Breast epithelium (tissue), 4 donors: ENCODE measurements at regions not wholly inside any gene's neighbourhood (a gene's known extent, or its start where the extent isn't known, plus 50 kb on each side); places are given as distances from the start of the nearest gene placed in this dataset.
A peak's percentile ranks its signal among the peaks of the same experiment; 100 is the strongest.

Experiments used
- DNase-seq, 2 donors: peaks; one replicate each; pipeline ENCODE4 v3.0.0-alpha.2; 2019; ENCODE audit warnings: low spot score in 2 of 2
- H3K27ac ChIP-seq, 2 donors: fragments of 200-600 bp; sonication (generic) in 1 of 2; one replicate each; pipeline ENCODE4 v1.5.1; 2016 to 2019; ENCODE audit warnings: mild to moderate bottlenecking in 1 of 2
- H3K27me3 ChIP-seq, 2 donors: fragments of 200-600 bp; sonication (generic) in 1 of 2; one replicate each; pipeline versions ENCODE4 v1.5.1 to v1.6.0; 2017 to 2019; ENCODE audit warnings: control low read depth in 1 of 2, mild to moderate bottlenecking in 1 of 2
- H3K36me3 ChIP-seq: fragments of 200-600 bp; one replicate; pipeline ENCODE4 v1.5.1; 2019
- H3K4me1 ChIP-seq, 2 donors: fragments of 200-600 bp; sonication (generic); one replicate each; pipeline ENCODE4 v1.5.1; 2016 to 2019; ENCODE audit warnings: control low read depth in 1 of 2
- H3K4me3 ChIP-seq, 3 donors: fragments of 200-600 bp; sonication (generic); 1 replicate in 2 of 3; 2 replicates in 1 of 3; pipeline ENCODE4 v1.5.1; 2016 to 2019; ENCODE audit warnings: mild to moderate bottlenecking in 3 of 3, moderate library complexity in 2 of 3
- H3K9me3 ChIP-seq, 2 donors: fragments of 200-600 bp; sonication (generic) in 1 of 2; one replicate each; pipeline ENCODE4 v1.5.1; 2016 to 2019; ENCODE audit warnings: control low read depth in 1 of 2
- POLR2A ChIP-seq: fragments of 450-650 bp; IDR thresholded peaks from one replicate; pipeline ENCODE4 v1.6.1; 2016; ENCODE audit warnings: antibody characterized with exemption, mild to moderate bottlenecking, moderate library complexity
- POLR2AphosphoS5 ChIP-seq, 3 donors: sonication (generic); formaldehyde crosslinking; IDR thresholded peaks; one replicate each; pipeline ENCODE4 v1.6.1; 2017; ENCODE audit warnings: antibody characterized with exemption in 3 of 3
- intact Hi-C: fragments of 100-400 bp; cut with DNase I; formaldehyde crosslinking; loops from one replicate; pipeline ENCODE4 v1.15.1; 2023; ENCODE audit warnings: low total_unique reads
- TF ChIP-seq, protein P1 (sequence below), 3 donors: fragments of 450-650 bp; IDR thresholded peaks; one replicate each; pipeline ENCODE4 v1.5.1; 2016 to 2017; ENCODE audit warnings: antibody characterized with exemption in 3 of 3, mild to moderate bottlenecking in 3 of 3, moderate library complexity in 3 of 3

- Histone ChIP-seq H3K4me3 (no peak overlapping the region), H3K27me3 (no peaks in the 10 kb centered on the region), H3K9me3 (peaks cover 0 to 6% of the 10 kb centered on the region in 2 donors), H3K36me3 (no peaks in the 10 kb centered on the region), H3K27ac (no peak overlapping the region), H3K4me1 (no peaks in the 10 kb centered on the region)
- DNase-seq: no peak
- intact Hi-C loops: loop anchor here (2.0 kb wide), 1 partner anchor 58 kb away; no protein-coding TSS in a partner anchor
- no peak for TF ChIP-seq POLR2A
- TF ChIP-seq POLR2AphosphoS5 (IDR thresholded peaks at IDR 0.05): no peak
- TF ChIP-seq, protein P1, sequence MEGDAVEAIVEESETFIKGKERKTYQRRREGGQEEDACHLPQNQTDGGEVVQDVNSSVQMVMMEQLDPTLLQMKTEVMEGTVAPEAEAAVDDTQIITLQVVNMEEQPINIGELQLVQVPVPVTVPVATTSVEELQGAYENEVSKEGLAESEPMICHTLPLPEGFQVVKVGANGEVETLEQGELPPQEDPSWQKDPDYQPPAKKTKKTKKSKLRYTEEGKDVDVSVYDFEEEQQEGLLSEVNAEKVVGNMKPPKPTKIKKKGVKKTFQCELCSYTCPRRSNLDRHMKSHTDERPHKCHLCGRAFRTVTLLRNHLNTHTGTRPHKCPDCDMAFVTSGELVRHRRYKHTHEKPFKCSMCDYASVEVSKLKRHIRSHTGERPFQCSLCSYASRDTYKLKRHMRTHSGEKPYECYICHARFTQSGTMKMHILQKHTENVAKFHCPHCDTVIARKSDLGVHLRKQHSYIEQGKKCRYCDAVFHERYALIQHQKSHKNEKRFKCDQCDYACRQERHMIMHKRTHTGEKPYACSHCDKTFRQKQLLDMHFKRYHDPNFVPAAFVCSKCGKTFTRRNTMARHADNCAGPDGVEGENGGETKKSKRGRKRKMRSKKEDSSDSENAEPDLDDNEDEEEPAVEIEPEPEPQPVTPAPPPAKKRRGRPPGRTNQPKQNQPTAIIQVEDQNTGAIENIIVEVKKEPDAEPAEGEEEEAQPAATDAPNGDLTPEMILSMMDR (IDR thresholded peaks at IDR 0.05): no peak
Measured at GRCh38 chr9:108766626-108767161, 89.1 kb downstream of the ACTL7B start.

- intact Hi-C loops: no loop called here
- Histone ChIP-seq H3K4me3 (no peak overlapping the region), H3K9me3 (peaks cover 0 to 5% of the 10 kb centered on the region in 2 donors), H3K27ac (no peak overlapping the region), H3K27me3 (no peaks in the 10 kb centered on the region), H3K4me1 (no peaks in the 10 kb centered on the region), H3K36me3 (no peaks in the 10 kb centered on the region)
- no peak for DNase-seq
- no peak for TF ChIP-seq POLR2AphosphoS5 (IDR thresholded peaks at IDR 0.05)
- TF ChIP-seq POLR2A: no peak
- TF ChIP-seq, protein P1 (IDR thresholded peaks at IDR 0.05): no peak
Measured at GRCh38 chr9:108765265-108765664, 90.5 kb downstream of the ACTL7B start.

DNA sequence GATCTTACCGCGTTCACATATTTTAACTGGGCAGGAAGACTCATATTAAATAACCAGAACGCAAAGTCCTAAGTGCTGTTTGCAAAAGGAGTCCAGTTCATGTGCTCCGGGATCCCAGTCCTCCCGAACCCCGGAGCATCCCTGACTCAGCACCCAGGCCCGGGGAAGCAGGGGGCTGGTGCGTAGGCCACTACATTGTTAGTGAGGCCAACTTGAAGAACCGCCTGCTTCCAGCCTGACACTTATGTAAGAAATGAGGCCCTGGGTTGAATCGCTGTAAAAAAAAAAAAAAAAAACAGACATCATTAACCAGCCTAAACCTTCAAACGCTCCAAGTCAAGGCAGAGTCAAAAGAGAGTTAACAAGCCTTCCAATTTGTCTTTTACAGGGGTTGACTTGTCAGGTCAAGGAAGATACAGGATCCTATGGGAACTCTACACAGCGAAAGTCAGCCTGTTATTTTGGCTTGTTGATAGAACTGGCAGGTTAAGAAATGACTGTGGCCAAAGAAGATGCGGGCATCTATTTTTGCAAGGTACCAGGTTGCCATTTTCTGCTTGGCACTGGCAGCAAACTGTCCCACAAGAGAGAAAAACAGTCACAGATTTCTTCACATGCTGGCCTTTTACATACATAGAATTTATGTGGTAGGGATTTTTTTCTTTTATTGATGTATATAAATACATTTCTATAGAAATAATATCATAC lies 93.3 kb downstream of the ACTL7B start:
- H3K36me3 ChIP-seq: no peaks in the 10 kb centered on the region
- no peak overlapping the region for H3K27ac ChIP-seq
- intact Hi-C loops: no loop called here
- H3K4me1 ChIP-seq: no peaks in the 10 kb centered on the region
- no peaks in the 10 kb centered on the region for H3K27me3 ChIP-seq
- H3K9me3 ChIP-seq: no peaks in the 10 kb centered on the region
- H3K4me3 ChIP-seq: no peak overlapping the region
- TF ChIP-seq, protein P1 (IDR thresholded peaks at IDR 0.05): no peak
- TF ChIP-seq POLR2A (no peak), POLR2AphosphoS5 (IDR thresholded peaks at IDR 0.05) (no peak)
- DNase-seq: no peak

DNA sequence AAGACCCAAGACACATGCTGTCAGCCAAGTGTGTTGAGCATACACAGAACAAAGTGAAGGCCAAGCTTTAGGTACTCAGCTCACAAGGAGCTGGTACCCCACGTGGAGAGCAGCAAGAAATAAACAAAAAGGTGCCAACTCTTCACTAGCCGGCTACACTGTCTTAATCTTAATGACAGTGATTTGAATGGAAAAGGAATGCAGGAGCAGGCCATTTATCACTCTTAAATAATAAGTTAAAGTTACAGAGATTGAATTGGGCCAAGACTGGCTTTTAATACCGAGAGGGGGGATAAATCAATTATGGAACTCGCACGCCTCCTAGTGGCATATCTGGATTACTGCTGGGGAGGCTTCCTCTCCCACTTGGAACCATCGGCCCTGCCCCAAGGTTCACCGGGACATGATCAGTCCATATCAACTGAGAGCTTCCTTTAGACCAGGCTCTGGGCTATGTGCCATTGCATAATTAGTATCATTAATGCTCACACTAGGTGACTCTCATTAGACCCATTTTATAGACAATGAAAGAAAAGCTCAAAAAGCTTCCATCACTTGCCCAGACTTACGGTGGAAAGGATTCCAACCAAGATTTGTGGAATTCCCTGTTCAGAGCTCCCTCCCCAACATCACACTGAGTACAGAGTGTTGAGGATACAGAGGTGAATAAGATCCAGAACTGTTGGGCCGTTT lies 94.0 kb downstream of the ACTL7B start:
- intact Hi-C loops: no loop called here
- peak; percentile 32 to 60 for DNase-seq
- Histone ChIP-seq H3K4me1 (no peaks in the 10 kb centered on the region), H3K9me3 (no peaks in the 10 kb centered on the region), H3K27ac (no peak overlapping the region), H3K36me3 (no peaks in the 10 kb centered on the region), H3K4me3 (no peak overlapping the region), H3K27me3 (no peaks in the 10 kb centered on the region)
- TF ChIP-seq, protein P1 (IDR thresholded peaks at IDR 0.05): peak; percentile 42 to 84 (median 76)
- TF ChIP-seq POLR2A: no peak
- TF ChIP-seq POLR2AphosphoS5 (IDR thresholded peaks at IDR 0.05): no peak

DNA sequence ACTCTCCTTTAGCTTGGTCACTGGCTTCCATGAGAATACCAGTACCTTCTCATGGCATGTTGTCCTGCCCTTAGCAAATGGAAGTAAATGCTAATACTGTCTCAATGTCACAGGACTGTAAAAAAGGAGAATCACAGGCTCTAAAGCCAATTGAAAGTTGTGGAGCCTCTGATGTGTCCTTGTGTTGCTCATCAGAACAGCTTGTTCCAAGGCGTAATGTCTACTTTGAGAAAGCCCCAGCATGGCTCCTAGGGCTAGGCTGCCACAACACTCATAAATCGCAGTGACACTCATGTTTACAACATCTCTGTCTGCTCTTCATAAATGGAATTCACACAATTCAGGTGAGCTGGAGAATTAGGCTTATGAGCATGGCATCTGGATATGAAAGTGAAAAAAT lies 94.9 kb downstream of the ACTL7B start:
- TF ChIP-seq POLR2AphosphoS5 (IDR thresholded peaks at IDR 0.05) (no peak), POLR2A (no peak)
- TF ChIP-seq, protein P1 (IDR thresholded peaks at IDR 0.05): no peak
- intact Hi-C loops: no loop called here
- Histone ChIP-seq H3K9me3 (no peaks in the 10 kb centered on the region), H3K4me3 (no peak overlapping the region), H3K36me3 (no peaks in the 10 kb centered on the region), H3K4me1 (no peaks in the 10 kb centered on the region), H3K27me3 (no peaks in the 10 kb centered on the region), H3K27ac (no peak overlapping the region)
- no peak for DNase-seq
